SK-N-MC (cell line): ENCODE measurements at regions not wholly inside any gene's neighbourhood (a gene's known extent, or its start where the extent isn't known, plus 50 kb on each side); places are given as distances from the start of the nearest gene placed in this dataset.

ENCODE experiments used
- EZH2 ChIP-seq: fragments of 200-600 bp; sonication (generic); IDR thresholded peaks from one replicate; pipeline ENCODE4 v1.6.1; 2017; ENCODE audit warnings: antibody characterized with exemption
- POLR2AphosphoS5 ChIP-seq: IDR thresholded peaks from 2 replicates; pipeline ENCODE4 v1.6.1; 2012; ENCODE audit warnings: mild to moderate bottlenecking, low read depth, low read length, borderline replicate concordance

DNA sequence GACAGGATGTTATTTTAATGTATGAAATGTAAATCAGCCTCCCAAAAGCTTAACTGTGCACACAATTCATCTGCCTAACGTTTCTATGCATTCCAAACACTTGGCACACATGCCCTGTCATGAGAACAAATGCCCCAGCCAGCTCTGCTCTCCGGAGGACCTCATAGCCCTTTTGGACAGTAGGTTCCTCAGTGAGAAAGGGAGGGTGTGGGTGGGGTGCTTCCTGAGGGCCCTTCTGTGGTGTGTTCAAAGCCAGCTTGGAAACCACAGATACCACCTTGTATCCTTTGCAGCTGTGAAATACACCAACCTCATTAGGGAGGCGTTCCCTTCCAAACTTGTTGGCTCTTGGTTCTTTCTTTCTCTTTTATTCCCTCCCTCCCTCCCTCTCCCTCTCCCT is 102.2 kb upstream of the ASB18 start:
- TF ChIP-seq POLR2AphosphoS5, result no peak
- no peak for TF ChIP-seq EZH2
